CD4-positive, alpha-beta T cell treated with Interleukin-15 for 4 hours (primary cell): ENCODE measurements at regions not wholly inside any gene's neighbourhood (a gene's known extent, or its start where the extent isn't known, plus 50 kb on each side); places are given as distances from the start of the nearest gene placed in this dataset.

Experiments
- DNase-seq: peaks from one replicate; pipeline ENCODE4 v3.0.0-alpha.2; 2020; ENCODE audit warnings: low spot score

GRCh38 chr2:236499691-236500578 lies 69.7 kb upstream of the ACKR3 start:
- no peak for DNase-seq

- no peak for DNase-seq
Measured at GRCh38 chr2:236501026-236501425, 68.6 kb upstream of the ACKR3 start.

GRCh38 chr2:236501531-236501930 lies 68.1 kb upstream of the ACKR3 start:
- DNase-seq: no peak

- no peak for DNase-seq
Measured at GRCh38 chr2:236503100-236503499, 66.5 kb upstream of the ACKR3 start.

GRCh38 chr2:236503583-236503982 lies 66.0 kb upstream of the ACKR3 start:
- no peak for DNase-seq

GRCh38 chr2:236505041-236505440 lies 64.6 kb upstream of the ACKR3 start:
- DNase-seq: no peak

- no peak for DNase-seq
Measured at GRCh38 chr2:236505648-236506047, 64.0 kb upstream of the ACKR3 start.

GRCh38 chr2:236507393-236508085 lies 62.1 kb upstream of the ACKR3 start:
- DNase-seq: peak; percentile 54

GRCh38 chr2:236508466-236508865 lies 61.2 kb upstream of the ACKR3 start:
- no peak for DNase-seq

GRCh38 chr2:236510034-236510433 lies 59.6 kb upstream of the ACKR3 start:
- no peak for DNase-seq

GRCh38 chr2:236511266-236511665 lies 58.4 kb upstream of the ACKR3 start:
- no peak for DNase-seq

GRCh38 chr2:236512267-236512666 lies 57.4 kb upstream of the ACKR3 start:
- no peak for DNase-seq

- peak; percentile 73 for DNase-seq
Measured at GRCh38 chr2:236512902-236513435, 56.7 kb upstream of the ACKR3 start.

- no peak for DNase-seq
Measured at GRCh38 chr2:236513956-236514355, 55.7 kb upstream of the ACKR3 start.

GRCh38 chr2:236516708-236517107 lies 52.9 kb upstream of the ACKR3 start:
- no peak for DNase-seq

- no peak for DNase-seq
Measured at GRCh38 chr2:236517251-236518031, 52.2 kb upstream of the ACKR3 start.
